ENCODE measurements at regions not wholly inside any gene's neighbourhood (a gene's known extent, or its start where the extent isn't known, plus 50 kb on each side); places are given as distances from the start of the nearest gene placed in this dataset.
"Not testable (repeated sequence)": the region's sequence is repeated elsewhere in the genome, so short reads cannot be mapped to it uniquely, and the experiment has no call there.

DNA sequence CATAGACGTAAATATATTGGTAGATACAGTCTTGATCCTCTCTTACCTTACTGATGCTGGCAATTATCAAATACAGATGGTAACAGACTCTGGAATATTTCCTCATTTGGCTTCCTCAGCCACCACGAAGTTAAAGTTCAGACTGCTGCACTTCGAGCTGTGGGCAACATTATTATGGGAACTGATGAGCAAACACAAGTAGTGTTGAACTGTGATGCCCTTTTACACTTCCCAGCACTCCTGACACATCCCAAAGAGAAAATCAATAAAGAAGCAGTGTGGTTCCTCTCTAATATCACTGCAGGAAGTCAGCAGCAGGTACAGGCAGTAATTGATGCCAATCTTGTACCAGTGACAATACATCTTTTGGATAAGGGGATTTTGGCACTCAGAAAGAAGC, 162.7 kb upstream of the NT5E start:
- H3K4me3 ChIP-seq (ENCODE audit: low read depth, low read length) = no peak overlapping the region
- TF ChIP-seq MYC (IDR thresholded peaks at IDR 0.05; ENCODE audit: low read depth, low read length) (no peak), POLR2A (IDR thresholded peaks at IDR 0.05; ENCODE audit: extremely low read depth, insufficient read length) (no peak)
- DNase-seq (ENCODE audit: low read depth) = no peak

- not testable (repeated sequence) for DNase-seq (ENCODE audit: low read depth); H3K4me3 ChIP-seq (ENCODE audit: low read depth, low read length)
These were observed 163.4 kb upstream of the NT5E start for GRCh38 chr6:85286507-85286906.

- TF ChIP-seq, protein P1, sequence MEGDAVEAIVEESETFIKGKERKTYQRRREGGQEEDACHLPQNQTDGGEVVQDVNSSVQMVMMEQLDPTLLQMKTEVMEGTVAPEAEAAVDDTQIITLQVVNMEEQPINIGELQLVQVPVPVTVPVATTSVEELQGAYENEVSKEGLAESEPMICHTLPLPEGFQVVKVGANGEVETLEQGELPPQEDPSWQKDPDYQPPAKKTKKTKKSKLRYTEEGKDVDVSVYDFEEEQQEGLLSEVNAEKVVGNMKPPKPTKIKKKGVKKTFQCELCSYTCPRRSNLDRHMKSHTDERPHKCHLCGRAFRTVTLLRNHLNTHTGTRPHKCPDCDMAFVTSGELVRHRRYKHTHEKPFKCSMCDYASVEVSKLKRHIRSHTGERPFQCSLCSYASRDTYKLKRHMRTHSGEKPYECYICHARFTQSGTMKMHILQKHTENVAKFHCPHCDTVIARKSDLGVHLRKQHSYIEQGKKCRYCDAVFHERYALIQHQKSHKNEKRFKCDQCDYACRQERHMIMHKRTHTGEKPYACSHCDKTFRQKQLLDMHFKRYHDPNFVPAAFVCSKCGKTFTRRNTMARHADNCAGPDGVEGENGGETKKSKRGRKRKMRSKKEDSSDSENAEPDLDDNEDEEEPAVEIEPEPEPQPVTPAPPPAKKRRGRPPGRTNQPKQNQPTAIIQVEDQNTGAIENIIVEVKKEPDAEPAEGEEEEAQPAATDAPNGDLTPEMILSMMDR (IDR thresholded peaks at IDR 0.05; ENCODE audit: low read depth, low read length) = no peak
- TF ChIP-seq, protein P2, sequence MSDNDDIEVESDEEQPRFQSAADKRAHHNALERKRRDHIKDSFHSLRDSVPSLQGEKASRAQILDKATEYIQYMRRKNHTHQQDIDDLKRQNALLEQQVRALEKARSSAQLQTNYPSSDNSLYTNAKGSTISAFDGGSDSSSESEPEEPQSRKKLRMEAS (IDR thresholded peaks at IDR 0.05; ENCODE audit: low read depth, low read length) = no peak
- TF ChIP-seq POLR2A (IDR thresholded peaks at IDR 0.05; ENCODE audit: extremely low read depth, insufficient read length) (no peak), MYC (IDR thresholded peaks at IDR 0.05; ENCODE audit: low read depth, low read length) (no peak)
- DNase-seq (ENCODE audit: low read depth) = no peak
- no peak overlapping the region for H3K4me3 ChIP-seq (ENCODE audit: low read depth, low read length)
These were observed 163.9 kb upstream of the NT5E start for GRCh38 chr6:85285934-85286333.

GRCh38 chr6:85285114-85285513, 164.8 kb upstream of the NT5E start:
- TF ChIP-seq, protein P2 (IDR thresholded peaks at IDR 0.05; ENCODE audit: low read depth, low read length) = no peak
- TF ChIP-seq MYC (IDR thresholded peaks at IDR 0.05; ENCODE audit: low read depth, low read length) (no peak), POLR2A (IDR thresholded peaks at IDR 0.05; ENCODE audit: extremely low read depth, insufficient read length) (no peak)
- TF ChIP-seq, protein P1 (IDR thresholded peaks at IDR 0.05; ENCODE audit: low read depth, low read length) = no peak
- no peak overlapping the region for H3K4me3 ChIP-seq (ENCODE audit: low read depth, low read length)
- no peak for DNase-seq (ENCODE audit: low read depth)

DNA sequence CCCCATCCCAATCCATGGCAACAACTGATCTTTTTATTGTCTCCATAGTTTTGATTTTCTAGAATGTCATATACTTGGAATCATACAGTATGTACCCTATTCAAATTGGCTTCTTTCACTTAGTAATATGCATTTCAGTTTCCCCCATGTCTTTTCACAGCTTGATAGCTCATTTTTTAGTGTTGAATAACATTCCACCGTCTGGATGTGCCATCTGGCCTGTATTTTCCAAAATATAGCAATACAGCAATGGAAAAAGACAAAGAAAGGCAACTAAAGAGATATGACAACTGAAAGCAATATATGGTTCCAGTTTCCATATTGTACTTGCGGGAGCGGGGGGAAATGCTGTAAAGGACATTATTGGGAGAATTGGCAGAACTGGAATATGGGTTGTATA, 166.4 kb upstream of the NT5E start:
- no peak for DNase-seq (ENCODE audit: low read depth)
- no peak for TF ChIP-seq MYC (IDR thresholded peaks at IDR 0.05; ENCODE audit: low read depth, low read length)
- TF ChIP-seq, protein P1 (IDR thresholded peaks at IDR 0.05; ENCODE audit: low read depth, low read length) = no peak
- no peak for TF ChIP-seq POLR2A (IDR thresholded peaks at IDR 0.05; ENCODE audit: extremely low read depth, insufficient read length)
- TF ChIP-seq, protein P2 (IDR thresholded peaks at IDR 0.05; ENCODE audit: low read depth, low read length) = no peak
- H3K4me3 ChIP-seq (ENCODE audit: low read depth, low read length) = no peak overlapping the region

DNA sequence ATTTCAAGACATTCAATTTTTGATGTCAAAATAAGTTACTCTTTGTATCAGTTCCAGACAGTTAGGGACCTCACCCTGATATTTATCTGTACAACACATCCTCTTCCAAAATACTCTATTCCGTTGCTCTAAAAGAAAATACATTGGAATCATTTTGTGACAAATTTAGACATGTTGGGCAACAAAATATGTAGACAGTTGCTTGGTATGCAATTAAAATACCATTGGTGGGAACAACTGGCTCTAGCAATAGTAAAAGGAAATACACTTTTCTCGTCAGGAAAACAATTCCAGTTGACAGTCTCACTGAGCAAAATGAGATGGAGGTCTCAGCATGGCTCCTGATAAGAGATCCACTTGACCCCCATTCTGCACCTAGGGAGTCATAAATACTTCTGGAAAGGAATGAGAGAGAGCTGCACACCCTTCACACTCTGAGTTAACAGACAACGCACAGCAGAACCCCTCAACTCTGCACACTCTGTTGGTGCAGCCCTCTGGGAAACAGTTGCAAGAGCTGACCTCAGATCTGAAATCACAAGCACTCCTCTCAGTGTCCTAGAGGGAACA, 171.3 kb upstream of the NT5E start:
- DNase-seq (ENCODE audit: low read depth) = no peak
- TF ChIP-seq POLR2A (IDR thresholded peaks at IDR 0.05; ENCODE audit: extremely low read depth, insufficient read length) (no peak), MYC (IDR thresholded peaks at IDR 0.05; ENCODE audit: low read depth, low read length) (no peak)
- TF ChIP-seq, protein P1 (IDR thresholded peaks at IDR 0.05; ENCODE audit: low read depth, low read length) = no peak
- H3K4me3 ChIP-seq (ENCODE audit: low read depth, low read length) = no peak overlapping the region

GRCh38 chr6:85276026-85276425, 173.9 kb upstream of the NT5E start:
- not testable (repeated sequence) for H3K4me3 ChIP-seq (ENCODE audit: low read depth, low read length); DNase-seq (ENCODE audit: low read depth)
